WTC11 (cell line): ENCODE measurements at regions not wholly inside any gene's neighbourhood (a gene's known extent, or its start where the extent isn't known, plus 50 kb on each side); places are given as distances from the start of the nearest gene placed in this dataset.

Experiments
- CREB1 ChIP-seq: sonication (generic); formaldehyde crosslinking; IDR thresholded peaks from 2 replicates; pipeline ENCODE4 v1.8.0; 2023; ENCODE audit warnings: mild to moderate bottlenecking, missing genetic modification reagents
- NR3C1 ChIP-seq: sonication (generic); formaldehyde crosslinking; conservative IDR thresholded peaks from 2 replicates; pipeline ENCODE4 v1.8.1; 2023; ENCODE audit warnings: low read depth, mild to moderate bottlenecking, missing genetic modification reagents
- SMAD3 ChIP-seq: sonication (generic); formaldehyde crosslinking; IDR thresholded peaks from 2 replicates; pipeline ENCODE4 v1.8.0; 2022; ENCODE audit warnings: missing genetic modification reagents, mild to moderate bottlenecking, borderline replicate concordance
- SP1 ChIP-seq: sonication (generic); formaldehyde crosslinking; conservative IDR thresholded peaks from 2 replicates; pipeline ENCODE4 v1.8.1; 2022; ENCODE audit warnings: missing genetic modification reagents
- ZNF317 ChIP-seq: sonication (generic); formaldehyde crosslinking; IDR thresholded peaks from 2 replicates; pipeline ENCODE4 v1.8.1; 2023; ENCODE audit warnings: low read depth, mild to moderate bottlenecking, moderate library complexity, missing genetic modification reagents, borderline replicate concordance
- TF ChIP-seq, protein P1 (sequence below): fragments of 200-600 bp; IDR thresholded peaks from 2 replicates; pipeline ENCODE4 v1.8.0; 2022; ENCODE audit warnings: antibody characterized with exemption
- TF ChIP-seq, protein P2 (sequence below): sonication (generic); formaldehyde crosslinking; IDR thresholded peaks from 2 replicates; pipeline ENCODE4 v1.8.0; 2022; ENCODE audit warnings: mild to moderate bottlenecking, missing genetic modification reagents
- TF ChIP-seq, protein P3 (sequence below): sonication (generic); formaldehyde crosslinking; IDR thresholded peaks from 2 replicates; pipeline ENCODE4 v1.8.1; 2022; ENCODE audit warnings: low read depth, missing genetic modification reagents, borderline replicate concordance
- TF ChIP-seq, protein P4 (sequence below): sonication (generic); formaldehyde crosslinking; IDR thresholded peaks from 2 replicates; pipeline ENCODE4 v1.8.1; 2023; ENCODE audit warnings: mild to moderate bottlenecking, missing genetic modification reagents
- TF ChIP-seq, protein P5 (sequence below): sonication (generic); formaldehyde crosslinking; IDR thresholded peaks from 2 replicates; pipeline ENCODE4 v1.8.0; 2022; ENCODE audit warnings: mild to moderate bottlenecking, missing genetic modification reagents

DNA sequence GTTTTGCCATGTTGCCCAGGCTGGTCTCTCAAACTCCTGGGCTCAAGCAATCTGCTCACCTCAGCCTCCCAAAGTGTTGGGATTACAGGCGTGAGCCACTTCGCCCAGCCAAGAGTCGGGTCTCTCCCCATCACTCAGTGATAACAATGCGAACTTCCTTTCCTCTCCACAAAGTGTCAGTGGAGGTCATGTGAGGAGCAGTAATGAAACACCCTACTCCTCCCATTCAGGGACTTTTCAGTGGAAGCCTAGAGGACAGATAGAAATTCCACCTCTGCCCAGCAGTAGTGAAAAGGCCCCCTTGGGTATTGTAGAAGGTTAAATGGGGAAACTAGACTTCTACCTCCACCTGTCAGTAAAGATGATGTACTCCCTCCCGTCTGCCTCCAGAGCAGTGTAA lies 141.9 kb upstream of the STK26 start:
- TF ChIP-seq, protein P1, sequence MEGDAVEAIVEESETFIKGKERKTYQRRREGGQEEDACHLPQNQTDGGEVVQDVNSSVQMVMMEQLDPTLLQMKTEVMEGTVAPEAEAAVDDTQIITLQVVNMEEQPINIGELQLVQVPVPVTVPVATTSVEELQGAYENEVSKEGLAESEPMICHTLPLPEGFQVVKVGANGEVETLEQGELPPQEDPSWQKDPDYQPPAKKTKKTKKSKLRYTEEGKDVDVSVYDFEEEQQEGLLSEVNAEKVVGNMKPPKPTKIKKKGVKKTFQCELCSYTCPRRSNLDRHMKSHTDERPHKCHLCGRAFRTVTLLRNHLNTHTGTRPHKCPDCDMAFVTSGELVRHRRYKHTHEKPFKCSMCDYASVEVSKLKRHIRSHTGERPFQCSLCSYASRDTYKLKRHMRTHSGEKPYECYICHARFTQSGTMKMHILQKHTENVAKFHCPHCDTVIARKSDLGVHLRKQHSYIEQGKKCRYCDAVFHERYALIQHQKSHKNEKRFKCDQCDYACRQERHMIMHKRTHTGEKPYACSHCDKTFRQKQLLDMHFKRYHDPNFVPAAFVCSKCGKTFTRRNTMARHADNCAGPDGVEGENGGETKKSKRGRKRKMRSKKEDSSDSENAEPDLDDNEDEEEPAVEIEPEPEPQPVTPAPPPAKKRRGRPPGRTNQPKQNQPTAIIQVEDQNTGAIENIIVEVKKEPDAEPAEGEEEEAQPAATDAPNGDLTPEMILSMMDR = no peak
- no peak for TF ChIP-seq ZNF317 (CRISPR knock-in tag)
- no peak for TF ChIP-seq SMAD3 (CRISPR knock-in tag)
- TF ChIP-seq, protein P2, sequence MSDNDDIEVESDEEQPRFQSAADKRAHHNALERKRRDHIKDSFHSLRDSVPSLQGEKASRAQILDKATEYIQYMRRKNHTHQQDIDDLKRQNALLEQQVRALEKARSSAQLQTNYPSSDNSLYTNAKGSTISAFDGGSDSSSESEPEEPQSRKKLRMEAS = no peak
- TF ChIP-seq SP1 (CRISPR knock-in tag) = no peak
- TF ChIP-seq, protein P3, sequence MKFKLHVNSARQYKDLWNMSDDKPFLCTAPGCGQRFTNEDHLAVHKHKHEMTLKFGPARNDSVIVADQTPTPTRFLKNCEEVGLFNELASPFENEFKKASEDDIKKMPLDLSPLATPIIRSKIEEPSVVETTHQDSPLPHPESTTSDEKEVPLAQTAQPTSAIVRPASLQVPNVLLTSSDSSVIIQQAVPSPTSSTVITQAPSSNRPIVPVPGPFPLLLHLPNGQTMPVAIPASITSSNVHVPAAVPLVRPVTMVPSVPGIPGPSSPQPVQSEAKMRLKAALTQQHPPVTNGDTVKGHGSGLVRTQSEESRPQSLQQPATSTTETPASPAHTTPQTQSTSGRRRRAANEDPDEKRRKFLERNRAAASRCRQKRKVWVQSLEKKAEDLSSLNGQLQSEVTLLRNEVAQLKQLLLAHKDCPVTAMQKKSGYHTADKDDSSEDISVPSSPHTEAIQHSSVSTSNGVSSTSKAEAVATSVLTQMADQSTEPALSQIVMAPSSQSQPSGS (CRISPR knock-in tag) = no peak
- TF ChIP-seq, protein P4, sequence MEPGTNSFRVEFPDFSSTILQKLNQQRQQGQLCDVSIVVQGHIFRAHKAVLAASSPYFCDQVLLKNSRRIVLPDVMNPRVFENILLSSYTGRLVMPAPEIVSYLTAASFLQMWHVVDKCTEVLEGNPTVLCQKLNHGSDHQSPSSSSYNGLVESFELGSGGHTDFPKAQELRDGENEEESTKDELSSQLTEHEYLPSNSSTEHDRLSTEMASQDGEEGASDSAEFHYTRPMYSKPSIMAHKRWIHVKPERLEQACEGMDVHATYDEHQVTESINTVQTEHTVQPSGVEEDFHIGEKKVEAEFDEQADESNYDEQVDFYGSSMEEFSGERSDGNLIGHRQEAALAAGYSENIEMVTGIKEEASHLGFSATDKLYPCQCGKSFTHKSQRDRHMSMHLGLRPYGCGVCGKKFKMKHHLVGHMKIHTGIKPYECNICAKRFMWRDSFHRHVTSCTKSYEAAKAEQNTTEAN = no peak
- TF ChIP-seq NR3C1 (CRISPR knock-in tag) = no peak
- TF ChIP-seq, protein P5, sequence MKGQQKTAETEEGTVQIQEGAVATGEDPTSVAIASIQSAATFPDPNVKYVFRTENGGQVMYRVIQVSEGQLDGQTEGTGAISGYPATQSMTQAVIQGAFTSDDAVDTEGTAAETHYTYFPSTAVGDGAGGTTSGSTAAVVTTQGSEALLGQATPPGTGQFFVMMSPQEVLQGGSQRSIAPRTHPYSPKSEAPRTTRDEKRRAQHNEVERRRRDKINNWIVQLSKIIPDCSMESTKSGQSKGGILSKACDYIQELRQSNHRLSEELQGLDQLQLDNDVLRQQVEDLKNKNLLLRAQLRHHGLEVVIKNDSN (CRISPR knock-in tag) = no peak
- TF ChIP-seq CREB1 (CRISPR knock-in tag) = no peak
